GM12874 (cell line): ENCODE measurements at regions not wholly inside any gene's neighbourhood (a gene's known extent, or its start where the extent isn't known, plus 50 kb on each side); places are given as distances from the start of the nearest gene placed in this dataset.

ENCODE experiments used
- TF ChIP-seq, protein P1 (sequence below): IDR thresholded peaks from 2 replicates; pipeline ENCODE4 v1.5.1; 2011; ENCODE audit warnings: low read depth, mild to moderate bottlenecking, control low read depth, low read length, moderate library complexity; ENCODE audit not compliant: insufficient read depth

DNA sequence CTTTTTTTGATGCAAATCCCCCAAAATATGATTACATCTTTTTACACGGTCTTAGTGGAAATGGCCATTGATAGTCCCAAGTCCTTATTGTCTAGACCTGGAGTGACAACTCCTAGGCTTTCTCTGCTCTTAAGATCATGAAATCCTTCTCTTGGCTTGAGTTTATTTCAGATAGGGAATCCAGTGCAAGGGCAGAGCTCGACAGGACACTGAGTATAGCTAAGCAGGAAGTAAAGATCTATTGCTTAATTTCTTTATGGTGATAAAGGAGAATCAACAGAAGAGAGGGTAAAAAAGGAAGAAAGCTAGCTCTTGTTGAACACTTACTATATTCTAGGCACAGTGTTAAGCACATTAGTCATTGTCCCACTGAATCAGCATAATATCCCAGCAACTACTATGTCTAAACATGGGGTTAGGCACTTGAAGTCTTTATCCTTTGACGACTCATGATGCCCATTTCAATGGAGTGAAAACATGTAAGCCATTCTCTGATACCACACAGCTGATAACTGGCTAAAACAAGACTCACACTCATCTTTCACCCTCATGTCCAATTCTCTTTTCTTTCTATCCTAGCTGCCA lies 74.1 kb upstream of the LRATD1 start:
- TF ChIP-seq, protein P1, sequence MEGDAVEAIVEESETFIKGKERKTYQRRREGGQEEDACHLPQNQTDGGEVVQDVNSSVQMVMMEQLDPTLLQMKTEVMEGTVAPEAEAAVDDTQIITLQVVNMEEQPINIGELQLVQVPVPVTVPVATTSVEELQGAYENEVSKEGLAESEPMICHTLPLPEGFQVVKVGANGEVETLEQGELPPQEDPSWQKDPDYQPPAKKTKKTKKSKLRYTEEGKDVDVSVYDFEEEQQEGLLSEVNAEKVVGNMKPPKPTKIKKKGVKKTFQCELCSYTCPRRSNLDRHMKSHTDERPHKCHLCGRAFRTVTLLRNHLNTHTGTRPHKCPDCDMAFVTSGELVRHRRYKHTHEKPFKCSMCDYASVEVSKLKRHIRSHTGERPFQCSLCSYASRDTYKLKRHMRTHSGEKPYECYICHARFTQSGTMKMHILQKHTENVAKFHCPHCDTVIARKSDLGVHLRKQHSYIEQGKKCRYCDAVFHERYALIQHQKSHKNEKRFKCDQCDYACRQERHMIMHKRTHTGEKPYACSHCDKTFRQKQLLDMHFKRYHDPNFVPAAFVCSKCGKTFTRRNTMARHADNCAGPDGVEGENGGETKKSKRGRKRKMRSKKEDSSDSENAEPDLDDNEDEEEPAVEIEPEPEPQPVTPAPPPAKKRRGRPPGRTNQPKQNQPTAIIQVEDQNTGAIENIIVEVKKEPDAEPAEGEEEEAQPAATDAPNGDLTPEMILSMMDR, result no peak

- TF ChIP-seq, protein P1, result no peak
Observed at GRCh38 chr2:14560716-14561115, 71.8 kb upstream of the LRATD1 start.

DNA sequence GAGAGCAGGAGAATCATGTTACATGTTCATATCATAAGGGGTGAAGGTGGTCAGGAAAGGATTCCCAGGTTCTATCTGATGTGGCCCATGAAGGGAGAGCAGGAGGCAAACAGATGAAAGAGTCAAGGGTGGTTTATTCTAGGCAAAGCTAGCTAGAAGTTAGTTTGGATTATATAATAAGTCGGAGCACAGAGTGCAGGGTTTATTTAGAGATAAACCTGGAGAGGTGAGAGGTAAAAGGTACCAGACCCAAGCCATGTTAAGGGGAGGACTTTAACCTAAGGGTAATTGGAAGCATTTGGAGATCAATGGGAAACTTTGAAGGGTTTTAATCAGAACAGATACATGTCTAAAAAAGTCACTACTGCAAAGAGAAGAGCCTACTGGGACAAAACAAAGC lies 69.2 kb upstream of the LRATD1 start:
- TF ChIP-seq, protein P1, result no peak

- TF ChIP-seq, protein P1, result no peak
Observed at GRCh38 chr2:14565666-14566065, 66.9 kb upstream of the LRATD1 start.

- TF ChIP-seq, protein P1, result no peak
Observed at GRCh38 chr2:14567561-14567960, 65.0 kb upstream of the LRATD1 start.

- TF ChIP-seq, protein P1, result no peak
Observed at GRCh38 chr2:14569294-14569693, 63.2 kb upstream of the LRATD1 start.

- TF ChIP-seq, protein P1, result no peak
Observed at GRCh38 chr2:14572633-14573032, 59.9 kb upstream of the LRATD1 start.
